ENCODE measurements at regions not wholly inside any gene's neighbourhood (a gene's known extent, or its start where the extent isn't known, plus 50 kb on each side); places are given as distances from the start of the nearest gene placed in this dataset.

- no peak overlapping the region for H4K8ac ChIP-seq (replicated peaks; ENCODE audit: insufficient read length, low read depth, low read length)
- H3K14ac ChIP-seq (ENCODE audit: insufficient read depth, low read length): no peak overlapping the region
- TF ChIP-seq CTCF (conservative IDR thresholded peaks at IDR 0.05): no peak
- H3K79me2 ChIP-seq (ENCODE audit: insufficient read depth, low read length): peaks cover 4% of the 10 kb centered on the region; the same call in 1 of the 2 replicates
- H3K79me1 ChIP-seq (ENCODE audit: insufficient read depth, low read depth, low read length, poor library complexity, severe bottlenecking): peaks cover 11% of the 10 kb centered on the region
- Mint-ChIP-seq H3K27me3 (ENCODE audit: low read depth) (no peaks in the 10 kb centered on the region), H3K4me3 (no peak overlapping the region), H3K36me3 (ENCODE audit: insufficient read depth in 1 of 3, low read depth in 3 of 3) (peaks cover 22 to 47% (median 43%) of the 10 kb centered on the region in 3 experiments; a peak in 6 of 7 replicates), H3K9me3 (peaks cover 0 to 7% of the 10 kb centered on the region in 2 experiments; a peak in 1 of 5 replicates), H3K4me1 (peaks cover 0 to 5% of the 10 kb centered on the region in 2 experiments; a peak in 1 of 4 replicates), H3K27ac (peak overlapping the region in 2 of 3 experiments; percentile 47 to 62; a peak in 2 of 7 replicates)
- H2BK15ac ChIP-seq (ENCODE audit: low read depth, low read length): no peak overlapping the region
- H3K9me3 ChIP-seq (ENCODE audit: control insufficient read depth, low read depth, low read length): no peaks in the 10 kb centered on the region
- H2BK120ac ChIP-seq (ENCODE audit: low read depth, low read length, poor library complexity, severe bottlenecking): no peak overlapping the region
- no peak overlapping the region for H4K91ac ChIP-seq (ENCODE audit: insufficient read length, low read depth, low read length)
- H2BK20ac ChIP-seq (ENCODE audit: low read depth, low read length, poor library complexity, severe bottlenecking): no peak overlapping the region
- H3K23me2 ChIP-seq (ENCODE audit: insufficient read length, low read depth, low read length, poor library complexity, severe bottlenecking): no peaks in the 10 kb centered on the region
- H3K27ac ChIP-seq (ENCODE audit: insufficient read length, low read depth, low read length): no peak overlapping the region
- H3T11ph ChIP-seq (ENCODE audit: low read length): no peak overlapping the region
- WGBS (ENCODE audit: extremely low coverage, insufficient read length, low lambda C conversion rate): no CpG with 5 or more reads among the region's 1 CpG
- DNase-seq: no peak
- H3K4ac ChIP-seq (ENCODE audit: low read depth, low read length): no peak overlapping the region
- H4K20me1 ChIP-seq (ENCODE audit: control insufficient read depth, insufficient read depth, insufficient read length): no peaks in the 10 kb centered on the region
- H3K23ac ChIP-seq (ENCODE audit: insufficient read length, low read depth, low read length): no peak overlapping the region
- H3K4me1 ChIP-seq (ENCODE audit: insufficient read depth, low read length): no peaks in the 10 kb centered on the region
- H3K9ac ChIP-seq (ENCODE audit: extremely low read depth, insufficient read length, low read length): no peak overlapping the region
- no peaks in the 10 kb centered on the region for H3K27me3 ChIP-seq (ENCODE audit: insufficient read depth, low read length)
- no peak overlapping the region for H3K4me2 ChIP-seq (ENCODE audit: insufficient read depth, insufficient read length, low read length)
- H2BK5ac ChIP-seq (ENCODE audit: insufficient read length, low read length): no peak overlapping the region
- H2BK12ac ChIP-seq (ENCODE audit: insufficient read length, low read depth, low read length): no peak overlapping the region
- no peak overlapping the region for H2AFZ ChIP-seq (ENCODE audit: low read length)
- no peak overlapping the region for H2AK5ac ChIP-seq (ENCODE audit: insufficient read length, low read length)
- no peak overlapping the region for H3K56ac ChIP-seq (ENCODE audit: insufficient read length, low read depth, low read length)
- no peak overlapping the region for H3K18ac ChIP-seq (ENCODE audit: insufficient read length, low read depth, low read length)
- no peak overlapping the region for H4K5ac ChIP-seq (ENCODE audit: insufficient read length, low read depth, low read length)
Observed at GRCh38 chr6:21858076-21858475, 264.5 kb downstream of the SOX4 start.
